Tibial artery (tissue), 4 donors: ENCODE measurements at regions not wholly inside any gene's neighbourhood (a gene's known extent, or its start where the extent isn't known, plus 50 kb on each side); places are given as distances from the start of the nearest gene placed in this dataset.
"Not testable (repeated sequence)": the region's sequence is repeated elsewhere in the genome, so short reads cannot be mapped to it uniquely, and the experiment has no call there.

ENCODE experiments used
- DNase-seq, 2 donors: peaks; one replicate each; pipeline ENCODE4 v3.0.0-alpha.2; 2019
- H3K27ac ChIP-seq, 2 donors: fragments of 200-600 bp; sonication (generic) in 1 of 2; 1 replicate in 1 of 2; 2 replicates in 1 of 2; pipeline ENCODE4 v1.5.1; 2018 to 2019; ENCODE audit warnings: mild to moderate bottlenecking in 1 of 2
- H3K27me3 ChIP-seq, 2 donors: fragments of 200-600 bp; sonication (generic) in 1 of 2; one replicate each; pipeline versions ENCODE4 v1.5.1 to v1.6.0; 2016 to 2019
- H3K36me3 ChIP-seq, 3 donors: fragments of 200-600 bp; sonication (generic) in 2 of 3; one replicate each; pipeline ENCODE4 v1.5.1; 2016 to 2019; ENCODE audit warnings: mild to moderate bottlenecking in 2 of 3
- H3K4me1 ChIP-seq, 4 donors: fragments of 200-600 bp; sonication (generic) in 2 of 4; 1 replicate in 3 of 4; 2 replicates in 1 of 4; pipeline ENCODE4 v1.5.1; 2016 to 2019
- H3K4me3 ChIP-seq, 2 donors: fragments of 200-600 bp; sonication (generic) in 1 of 2; 1 replicate in 1 of 2; 2 replicates in 1 of 2; pipeline ENCODE4 v1.5.1; 2018 to 2019; ENCODE audit warnings: mild to moderate bottlenecking in 2 of 2
- H3K9me3 ChIP-seq, 3 donors: fragments of 200-600 bp; sonication (generic) in 1 of 3; one replicate each; pipeline ENCODE4 v1.5.1; 2016 to 2019
- CTCF ChIP-seq, 2 experiments: fragments of 200-600 bp in 1 of 2; fragments of 450-650 bp in 1 of 2; IDR thresholded peaks; one replicate each; pipeline ENCODE4 v1.5.1; 2017 to 2019; ENCODE audit warnings: antibody characterized with exemption in 2 of 2, mild to moderate bottlenecking in 1 of 2, moderate library complexity in 1 of 2
- intact Hi-C: fragments of 100-400 bp; cut with DNase I; formaldehyde crosslinking; loops from one replicate; pipeline ENCODE4 v1.15.0; 2023; ENCODE audit warnings: low total_unique reads

DNA sequence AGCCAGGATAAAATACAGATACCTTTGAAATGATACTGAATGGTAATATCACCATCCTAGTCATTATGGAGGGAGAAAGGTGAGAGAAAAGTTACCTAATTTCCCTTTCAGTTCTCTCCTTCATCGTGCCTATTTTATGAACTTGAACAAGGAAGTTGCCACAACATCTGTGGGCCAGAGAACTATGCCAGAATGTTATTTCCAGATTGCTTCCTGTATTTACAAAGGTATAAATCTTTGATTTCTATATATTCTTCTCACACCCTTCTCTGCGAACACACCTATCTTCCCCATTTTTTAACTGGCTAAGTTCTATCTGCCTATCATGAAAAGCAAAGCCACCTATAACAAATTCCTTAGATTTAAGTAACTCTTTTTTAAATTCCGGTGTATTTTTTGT, 163.6 kb upstream of the GRM7 start:
- Histone ChIP-seq H3K36me3 (no peaks in the 10 kb centered on the region), H3K27ac (no peak overlapping the region), H3K27me3 (no peaks in the 10 kb centered on the region), H3K9me3 (no peaks in the 10 kb centered on the region), H3K4me3 (no peak overlapping the region), H3K4me1 (no peaks in the 10 kb centered on the region)
- DNase-seq, result no peak
- intact Hi-C loops, result no loop called here
- no peak for TF ChIP-seq CTCF (IDR thresholded peaks at IDR 0.05)

DNA sequence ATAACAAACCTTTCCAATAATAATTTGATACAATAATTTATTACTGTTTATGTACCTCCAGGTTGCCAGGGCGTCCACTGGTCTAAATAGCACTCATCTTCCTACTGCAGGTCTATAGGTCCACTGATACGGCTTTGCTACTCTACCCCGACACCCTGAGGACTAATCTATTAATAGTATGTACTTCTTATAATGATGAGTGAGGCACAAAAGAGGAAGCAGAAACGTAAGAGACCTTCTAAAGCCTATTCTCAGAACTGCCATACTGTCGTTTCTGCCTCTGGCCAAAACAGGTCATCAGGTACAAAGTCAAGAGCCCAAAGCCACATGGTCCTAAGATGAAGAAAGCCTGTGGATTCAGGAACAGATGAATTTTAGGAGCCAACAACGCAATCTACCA, 163.2 kb upstream of the GRM7 start:
- Histone ChIP-seq H3K27ac (no peak overlapping the region), H3K4me1 (no peaks in the 10 kb centered on the region), H3K27me3 (no peaks in the 10 kb centered on the region), H3K4me3 (no peak overlapping the region), H3K9me3 (no peaks in the 10 kb centered on the region), H3K36me3 (no peaks in the 10 kb centered on the region)
- no peak for TF ChIP-seq CTCF (IDR thresholded peaks at IDR 0.05)
- no peak for DNase-seq
- intact Hi-C loops, result no loop called here

GRCh38 chr3:6704817-6705216, 156.1 kb upstream of the GRM7 start:
- H3K27me3 ChIP-seq, H3K36me3 ChIP-seq, H3K9me3 ChIP-seq, H3K4me3 ChIP-seq, intact Hi-C loops, H3K27ac ChIP-seq, H3K4me1 ChIP-seq, DNase-seq: not testable (repeated sequence)

DNA sequence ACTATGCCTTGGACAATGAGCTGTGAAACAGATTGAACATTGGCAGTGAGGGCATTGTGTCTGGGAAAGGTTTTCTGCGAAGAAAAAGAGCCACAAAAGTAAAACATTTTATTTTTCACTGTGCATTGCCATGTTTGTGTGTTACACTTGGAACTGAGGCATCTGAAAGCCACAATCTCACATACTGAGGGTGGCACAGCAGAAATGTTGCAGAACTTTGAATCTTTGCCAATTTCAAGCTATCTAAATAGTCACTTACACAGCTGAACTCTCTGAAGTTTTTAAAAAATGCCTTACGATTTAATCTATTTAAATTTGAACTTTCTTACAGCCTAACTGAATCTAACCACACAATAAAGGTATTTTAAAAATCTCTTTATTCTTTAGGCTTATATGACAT, 154.1 kb upstream of the GRM7 start:
- intact Hi-C loops, result no loop called here
- H3K36me3 ChIP-seq, result no peaks in the 10 kb centered on the region
- no peak for DNase-seq
- TF ChIP-seq CTCF (IDR thresholded peaks at IDR 0.05), result no peak
- no peaks in the 10 kb centered on the region for H3K9me3 ChIP-seq
- H3K4me1 ChIP-seq, result no peaks in the 10 kb centered on the region
- H3K27ac ChIP-seq, result no peak overlapping the region
- no peaks in the 10 kb centered on the region for H3K27me3 ChIP-seq
- no peak overlapping the region for H3K4me3 ChIP-seq

DNA sequence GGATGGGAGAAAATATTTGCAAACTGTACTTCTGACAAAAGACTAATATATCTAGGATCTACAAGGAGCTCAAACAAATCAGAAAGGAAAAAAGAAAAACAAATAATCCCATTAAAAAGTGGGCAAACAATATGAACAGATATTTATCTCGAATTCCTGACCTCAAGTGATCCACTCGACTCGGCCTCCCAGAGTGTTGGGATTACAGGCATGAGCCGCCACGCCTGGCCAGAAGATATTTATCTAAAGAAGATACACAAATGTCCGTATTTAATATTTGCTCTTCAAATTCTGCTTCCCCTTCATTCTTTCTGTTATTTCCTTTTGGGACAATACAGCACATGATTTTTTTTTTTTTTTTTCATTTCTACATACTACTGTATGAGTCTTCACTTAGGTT, 151.7 kb upstream of the GRM7 start:
- no peak for DNase-seq
- TF ChIP-seq CTCF (IDR thresholded peaks at IDR 0.05), result no peak

DNA sequence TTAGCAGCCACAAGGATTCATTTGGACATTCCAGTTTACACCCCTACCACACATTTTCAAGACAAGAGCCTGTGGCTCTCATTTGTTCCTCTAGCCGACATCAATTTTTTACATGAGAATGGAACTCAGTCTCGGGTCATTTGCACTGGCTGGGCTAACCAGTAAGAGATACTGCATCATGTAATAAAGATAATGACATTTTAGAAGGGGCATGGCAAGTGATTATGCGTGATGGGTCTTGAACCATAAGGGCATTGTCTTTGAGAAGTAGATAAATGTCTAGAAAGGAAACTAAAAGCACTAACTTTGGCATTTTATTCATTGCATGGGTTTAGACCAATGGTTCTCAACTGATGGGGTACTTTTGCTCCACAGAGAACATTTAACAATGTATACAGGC, 146.0 kb upstream of the GRM7 start:
- H3K27ac ChIP-seq, result no peak overlapping the region
- TF ChIP-seq CTCF (IDR thresholded peaks at IDR 0.05), result no peak
- H3K4me1 ChIP-seq, result no peaks in the 10 kb centered on the region
- intact Hi-C loops, result no loop called here
- no peaks in the 10 kb centered on the region for H3K27me3 ChIP-seq
- H3K4me3 ChIP-seq, result no peak overlapping the region
- H3K36me3 ChIP-seq, result no peaks in the 10 kb centered on the region
- no peaks in the 10 kb centered on the region for H3K9me3 ChIP-seq
- no peak for DNase-seq

More for the DNA sequence above, 151.7 kb upstream of the GRM7 start:
- no peaks in the 10 kb centered on the region for H3K36me3 ChIP-seq
- H3K4me3 ChIP-seq, result no peak overlapping the region
- intact Hi-C loops, result no loop called here
- H3K27ac ChIP-seq, result no peak overlapping the region
- no peaks in the 10 kb centered on the region for H3K4me1 ChIP-seq
- no peaks in the 10 kb centered on the region for H3K9me3 ChIP-seq
- no peaks in the 10 kb centered on the region for H3K27me3 ChIP-seq
